IMR-90 (cell line): ENCODE measurements at regions not wholly inside any gene's neighbourhood (a gene's known extent, or its start where the extent isn't known, plus 50 kb on each side); places are given as distances from the start of the nearest gene placed in this dataset.

Source experiments
- ATAC-seq: fragments of 200-7000 bp; cut with Tn5 transposase; 2 replicates; pipeline ENCODE4 v1.9.1; 2020; ENCODE audit warnings: low read depth, mild to moderate bottlenecking, moderate library complexity
- BruUV-seq: library from RNA; stranded (reverse); fragments of 400-500 nt; replicated peaks from 2 replicates; lab custom pipeline; 2021; lab: Mats Ljungman, UMichigan
- CTCF ChIA-PET: fragments of 300-600 bp; formaldehyde crosslinking; extraction: SDS; loops from one replicate; lab custom pipeline; 2021; ENCODE audit warnings: antibody characterized with exemption; lab: Yijun Ruan, JAX
- POLR2A ChIA-PET: fragments of 300-600 bp; sonication (Branson Sonifier 250); formaldehyde crosslinking; loops from one replicate; lab custom pipeline; 2022; ENCODE audit warnings: antibody characterized with exemption; ENCODE audit not compliant: unreplicated experiment; lab: Charles Lee
- DNase-seq: peaks from one replicate; pipeline ENCODE4 v3.0.0; 2013
- H2AFZ ChIP-seq: replicated peaks from 2 replicates; pipeline ENCODE3; 2013; ENCODE audit warnings: low read length, mild to moderate bottlenecking; ENCODE audit not compliant: poor library complexity
- H2AK5ac ChIP-seq: 2 replicates; pipeline ENCODE4 v1.6.1; 2013; ENCODE audit warnings: low read depth, low read length, inconsistent platforms
- H2AK9ac ChIP-seq: replicated peaks from 2 replicates; pipeline ENCODE3; 2013; ENCODE audit warnings: mild to moderate bottlenecking, low read depth, low read length, moderate library complexity; ENCODE audit not compliant: poor library complexity
- H2BK120ac ChIP-seq: 2 replicates; pipeline ENCODE4 v1.6.1; 2013; ENCODE audit warnings: low read depth, low read length, inconsistent platforms
- H2BK15ac ChIP-seq: 3 replicates; pipeline ENCODE4 v1.6.1; 2013; ENCODE audit warnings: low read depth, low read length, inconsistent platforms
- H2BK20ac ChIP-seq: 2 replicates; pipeline ENCODE4 v1.6.1; 2013; ENCODE audit warnings: low read depth, mild to moderate bottlenecking, inconsistent platforms, low read length, moderate library complexity
- H2BK5ac ChIP-seq: 2 replicates; pipeline ENCODE4 v1.6.1; 2013; ENCODE audit warnings: mild to moderate bottlenecking, low read depth, low read length, inconsistent platforms; ENCODE audit not compliant: poor library complexity, severe bottlenecking
- H3K14ac ChIP-seq: replicated peaks from 2 replicates; pipeline ENCODE4 v1.6.1; 2013; ENCODE audit warnings: low read depth, low read length, inconsistent platforms
- H3K18ac ChIP-seq: 2 replicates; pipeline ENCODE4 v1.6.1; 2013; ENCODE audit warnings: low read depth, low read length, control low read depth
- H3K23ac ChIP-seq: 2 replicates; pipeline ENCODE4 v1.6.1; 2013; ENCODE audit warnings: low read depth, low read length, inconsistent platforms
- H3K27ac ChIP-seq: 2 replicates; pipeline ENCODE4 v1.5.1; 2013; ENCODE audit warnings: mild to moderate bottlenecking, control low read depth, low read length; ENCODE audit not compliant: insufficient read depth
- H3K27me3 ChIP-seq: 2 replicates; pipeline ENCODE4 v1.6.1; 2013; ENCODE audit warnings: low read length; ENCODE audit not compliant: control insufficient read depth, insufficient read depth
- H3K36me3 ChIP-seq: 2 replicates; pipeline ENCODE4 v1.6.1; 2013; ENCODE audit warnings: low read length, mixed read lengths; ENCODE audit not compliant: control insufficient read depth, insufficient read depth
- H3K4ac ChIP-seq: 2 replicates; pipeline ENCODE4 v1.6.1; 2013; ENCODE audit warnings: low read depth, low read length, inconsistent platforms
- H3K4me1 ChIP-seq: 2 replicates; pipeline ENCODE4 v1.6.1; 2013; ENCODE audit warnings: low read length, mixed read lengths; ENCODE audit not compliant: control insufficient read depth, insufficient read depth
- H3K4me2 ChIP-seq: 2 replicates; pipeline ENCODE4 v1.6.1; 2013; ENCODE audit warnings: low read depth, mild to moderate bottlenecking, control low read depth, low read length, moderate library complexity
- H3K4me3 ChIP-seq: 2 replicates; pipeline ENCODE4 v1.5.1; 2013; ENCODE audit warnings: low read depth, mild to moderate bottlenecking, control low read depth, low read length, moderate library complexity; ENCODE audit not compliant: insufficient read depth
- H3K56ac ChIP-seq: 2 replicates; pipeline ENCODE4 v1.6.1; 2013; ENCODE audit warnings: low read length, inconsistent platforms; ENCODE audit not compliant: insufficient read depth; ENCODE audit errors: extremely low read depth
- H3K79me1 ChIP-seq, 2 experiments: 2 replicates each; pipeline ENCODE4 v1.6.1; 2013; ENCODE audit warnings: low read length in 2 of 2, inconsistent platforms in 1 of 2, low read depth in 1 of 2
- H3K9ac ChIP-seq: 2 replicates; pipeline ENCODE4 v1.6.1; 2013; ENCODE audit warnings: low read depth, low read length, control low read depth
- H3K9me1 ChIP-seq: 2 replicates; pipeline ENCODE4 v1.6.1; 2013; ENCODE audit warnings: low read length, inconsistent platforms; ENCODE audit not compliant: insufficient read depth
- H3K9me3 ChIP-seq: 2 replicates; pipeline ENCODE4 v1.6.1; 2013; ENCODE audit warnings: low read length; ENCODE audit not compliant: control insufficient read depth, insufficient read depth
- H4K20me1 ChIP-seq: 2 replicates; pipeline ENCODE4 v1.6.1; 2013; ENCODE audit warnings: low read length, inconsistent platforms; ENCODE audit not compliant: insufficient read depth
- H4K5ac ChIP-seq: 2 replicates; pipeline ENCODE4 v1.6.1; 2013; ENCODE audit warnings: mild to moderate bottlenecking, low read depth, low read length, control low read depth
- H4K8ac ChIP-seq, 2 experiments: 2 replicates each; pipeline ENCODE4 v1.6.1; 2013; ENCODE audit warnings: low read depth in 2 of 2, low read length in 2 of 2, control low read depth in 1 of 2, inconsistent platforms in 1 of 2
- H4K91ac ChIP-seq: 2 replicates; pipeline ENCODE4 v1.6.1; 2013; ENCODE audit warnings: low read depth, low read length, inconsistent platforms; ENCODE audit not compliant: insufficient read depth
- BHLHE40 ChIP-seq: fragments of 150-350 bp; IDR thresholded peaks from 2 replicates; pipeline ENCODE4 v1.6.1; 2016; ENCODE audit warnings: mild to moderate bottlenecking, low read depth, low read length
- CEBPB ChIP-seq: IDR thresholded peaks from 2 replicates; pipeline ENCODE4 v1.6.1; 2012; ENCODE audit warnings: low read depth, low read length, improper control_type of control experiment
- CHD1 ChIP-seq: IDR thresholded peaks from 2 replicates; pipeline ENCODE4 v1.6.1; 2012; ENCODE audit warnings: low read depth, low read length, improper control_type of control experiment
- ELK1 ChIP-seq: fragments of 150-350 bp; IDR thresholded peaks from 2 replicates; pipeline ENCODE4 v1.6.1; 2016; ENCODE audit warnings: low read depth, mild to moderate bottlenecking, low read length, moderate library complexity, borderline replicate concordance
- FOS ChIP-seq: fragments of 150-350 bp; IDR thresholded peaks from 2 replicates; pipeline ENCODE4 v1.6.1; 2016; ENCODE audit warnings: low read depth, low read length
- MXI1 ChIP-seq: IDR thresholded peaks from 2 replicates; pipeline ENCODE4 v1.6.1; 2012; ENCODE audit warnings: low read depth, mild to moderate bottlenecking, low read length, moderate library complexity, borderline replicate concordance
- POLR2A ChIP-seq: IDR thresholded peaks from 2 replicates; pipeline ENCODE4 v1.6.1; 2012; ENCODE audit warnings: mild to moderate bottlenecking, low read depth, low read length
- RAD21 ChIP-seq: IDR thresholded peaks from 2 replicates; pipeline ENCODE4 v1.6.1; 2012; ENCODE audit warnings: low read length, improper control_type of control experiment
- RCOR1 ChIP-seq: IDR thresholded peaks from 2 replicates; pipeline ENCODE4 v1.6.1; 2012; ENCODE audit warnings: mild to moderate bottlenecking, low read length, improper control_type of control experiment; ENCODE audit not compliant: insufficient replicate concordance
- RFX5 ChIP-seq: IDR thresholded peaks from 2 replicates; pipeline ENCODE4 v1.8.0; 2012; ENCODE audit warnings: low read depth, mild to moderate bottlenecking, low read length, moderate library complexity
- SMC3 ChIP-seq: fragments of 150-350 bp; IDR thresholded peaks from 2 replicates; pipeline ENCODE4 v1.6.1; 2016; ENCODE audit warnings: low read depth, mild to moderate bottlenecking, antibody characterized with exemption, low read length, moderate library complexity
- WGBS, 2 experiments: methylation state at CpG; one replicate each; pipeline versions ENCODE4 v1.1.5 to v1.1.7; 2013; ENCODE audit warnings: missing lambda C conversion rate in 2 of 2; ENCODE audit not compliant: insufficient read length in 1 of 2; ENCODE audit errors: extremely low coverage in 2 of 2; 5-methylcytosine and 5-hydroxymethylcytosine counted together
- dilution Hi-C: fragments of 300-500 bp; cut with HindIII; formaldehyde crosslinking; loops from one replicate; pipeline ENCODE4 v1.14.3; 2018; ENCODE audit warnings: low sequenced_read_pairs; ENCODE audit not compliant: unreplicated experiment
- in situ Hi-C: fragments of 300-500 bp; cut with MboI; formaldehyde crosslinking; loops from 3 replicates; pipeline ENCODE4 v1.14.3; 2019; ENCODE audit warnings: low sequenced_read_pairs, inconsistent platforms, mixed read lengths
- intact Hi-C: fragments of 100-400 bp; cut with micrococcal nuclease; formaldehyde crosslinking; loops from 2 replicates; pipeline ENCODE4 v1.10.0; 2022

GRCh38 chr13:99813336-99814095 lies 158.1 kb downstream of the ZIC5 start:
- intact Hi-C loops, result no loop called here
- Histone ChIP-seq H3K4me2 (no peak overlapping the region), H3K56ac (no peak overlapping the region), H2AK9ac (no peak overlapping the region), H3K4ac (no peak overlapping the region), H3K9me3 (no peaks in the 10 kb centered on the region), H3K23ac (no peak overlapping the region), H3K18ac (no peak overlapping the region), H3K9me1 (no peaks in the 10 kb centered on the region; the same call in 1 of the 2 replicates), H4K20me1 (no peaks in the 10 kb centered on the region), H2BK120ac (no peak overlapping the region), H2BK15ac (no peak overlapping the region), H3K9ac (no peak overlapping the region), H3K4me1 (no peaks in the 10 kb centered on the region), H4K91ac (no peak overlapping the region), H3K27me3 (no peaks in the 10 kb centered on the region; the same call in 1 of the 2 replicates), H2AK5ac (no peak overlapping the region), H4K5ac (no peak overlapping the region), H2BK5ac (no peak overlapping the region), H3K27ac (no peak overlapping the region), H3K4me3 (no peak overlapping the region), H2AFZ (no peak overlapping the region), H4K8ac (no peak overlapping the region), H3K14ac (no peak overlapping the region), H2BK20ac (no peak overlapping the region), H3K79me1 (no peaks in the 10 kb centered on the region), H3K36me3 (no peaks in the 10 kb centered on the region)
- POLR2A ChIA-PET, result no interaction called here
- TF ChIP-seq CEBPB (no peak), CHD1 (no peak), MXI1 (no peak), RFX5 (no peak), FOS (no peak), ELK1 (no peak), BHLHE40 (no peak), POLR2A (no peak), RCOR1 (no peak), SMC3 (no peak), RAD21 (no peak)
- CTCF ChIA-PET, result no interaction called here
- dilution Hi-C loops, result no loop called here
- in situ Hi-C loops, result no loop called here
- DNase-seq, result no peak
- no TSS peak for BruUV-seq
- WGBS, 2 experiments, result no CpG with 5 or more reads among the region's 8 CpGs
- no peak for ATAC-seq
